Left lung (tissue), 4 donors: ENCODE measurements at regions not wholly inside any gene's neighbourhood (a gene's known extent, or its start where the extent isn't known, plus 50 kb on each side); places are given as distances from the start of the nearest gene placed in this dataset.

ENCODE experiments used
- ATAC-seq: fragments of 200-7000 bp; cut with Tn5 transposase; one replicate; pipeline ENCODE4 v1.9.1; 2020; ENCODE audit warnings: moderate library complexity
- DNase-seq, 4 donors: peaks; one replicate each; pipeline ENCODE4 v3.0.0-alpha.2; 2013 to 2020
- H3K27ac ChIP-seq, 2 donors: fragments of 200-600 bp; sonication (generic) in 1 of 2; one replicate each; pipeline versions ENCODE4 v1.5.0 to v1.8.0; 2020 to 2021
- H3K27me3 ChIP-seq, 2 donors: fragments of 200-600 bp; sonication (generic) in 1 of 2; one replicate each; pipeline versions ENCODE4 v1.5.0 to v1.8.0; 2020 to 2021
- H3K36me3 ChIP-seq, 2 donors: fragments of 200-600 bp; sonication (generic) in 1 of 2; one replicate each; pipeline versions ENCODE4 v1.5.0 to v1.8.0; 2020 to 2021
- H3K4me1 ChIP-seq, 2 donors: fragments of 200-600 bp; one replicate each; pipeline ENCODE4 v1.8.0; 2021
- H3K4me3 ChIP-seq, 2 donors: fragments of 200-600 bp; sonication (generic) in 1 of 2; one replicate each; pipeline versions ENCODE4 v1.5.0 to v1.8.0; 2020 to 2021; ENCODE audit warnings: mild to moderate bottlenecking in 1 of 2
- H3K9me3 ChIP-seq, 2 donors: fragments of 200-600 bp; sonication (generic) in 1 of 2; one replicate each; pipeline versions ENCODE4 v1.5.0 to v1.8.0; 2020 to 2021
- intact Hi-C, 2 donors: fragments of 100-400 bp; cut with DNase I; formaldehyde crosslinking; loops; one replicate each; pipeline versions ENCODE4 v1.11.2 to v1.14.2; 2022
- TF ChIP-seq, protein P1 (sequence below), 2 donors: fragments of 200-600 bp; sonication (generic) in 1 of 2; IDR thresholded peaks; one replicate each; pipeline versions ENCODE4 v1.5.0 to v1.8.0; 2021; ENCODE audit warnings: antibody characterized with exemption in 2 of 2
- donor health status: DM: no; HTN: yes; CAD: no.
- donor health status: DM: no; HTN: no; CAD: no.

DNA sequence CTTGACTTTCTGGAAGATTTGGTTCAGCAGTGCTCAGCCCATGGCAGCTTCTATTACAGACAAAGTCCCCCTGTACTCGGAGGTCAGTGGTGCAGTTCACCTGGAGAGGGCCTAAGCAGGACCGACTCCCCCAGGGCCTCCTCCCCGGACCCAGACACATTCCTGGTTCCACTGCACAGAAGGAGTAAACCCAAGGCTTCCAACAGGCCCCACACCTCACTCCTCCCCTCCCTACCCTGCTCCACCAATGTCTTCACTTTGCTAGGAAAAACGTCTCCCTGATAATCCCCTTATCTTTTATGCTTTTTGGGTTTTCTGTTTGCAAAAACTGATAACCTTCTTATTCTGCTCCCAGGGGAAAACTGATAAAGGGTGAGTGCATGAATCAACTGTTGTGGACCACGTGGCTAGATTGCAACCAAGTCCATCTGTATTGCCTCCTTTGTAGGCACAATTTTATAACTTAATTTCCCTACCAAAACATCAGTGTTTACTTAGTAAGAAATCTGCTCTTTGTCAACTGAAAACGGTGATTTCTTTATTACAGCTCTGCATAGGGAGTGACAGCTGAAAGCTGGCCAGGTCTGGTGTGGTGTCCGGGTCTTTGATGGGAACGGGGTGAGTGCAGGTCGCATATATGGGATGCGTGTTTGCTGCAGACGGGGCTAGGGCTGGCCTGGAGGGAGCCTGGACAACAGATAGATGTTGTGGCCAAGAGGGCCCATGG lies 202.5 kb downstream of the GLI2 start:
- intact Hi-C loops: no loop called here
- DNase-seq: no peak
- Histone ChIP-seq H3K27ac (peak overlapping the region in 1 of 2 donors; percentile 69), H3K4me1 (peaks cover 0 to 20% of the 10 kb centered on the region in 2 donors), H3K9me3 (no peaks in the 10 kb centered on the region), H3K4me3 (no peak overlapping the region), H3K27me3 (peaks cover 0 to 17% of the 10 kb centered on the region in 2 donors), H3K36me3 (no peaks in the 10 kb centered on the region)
- TF ChIP-seq, protein P1, sequence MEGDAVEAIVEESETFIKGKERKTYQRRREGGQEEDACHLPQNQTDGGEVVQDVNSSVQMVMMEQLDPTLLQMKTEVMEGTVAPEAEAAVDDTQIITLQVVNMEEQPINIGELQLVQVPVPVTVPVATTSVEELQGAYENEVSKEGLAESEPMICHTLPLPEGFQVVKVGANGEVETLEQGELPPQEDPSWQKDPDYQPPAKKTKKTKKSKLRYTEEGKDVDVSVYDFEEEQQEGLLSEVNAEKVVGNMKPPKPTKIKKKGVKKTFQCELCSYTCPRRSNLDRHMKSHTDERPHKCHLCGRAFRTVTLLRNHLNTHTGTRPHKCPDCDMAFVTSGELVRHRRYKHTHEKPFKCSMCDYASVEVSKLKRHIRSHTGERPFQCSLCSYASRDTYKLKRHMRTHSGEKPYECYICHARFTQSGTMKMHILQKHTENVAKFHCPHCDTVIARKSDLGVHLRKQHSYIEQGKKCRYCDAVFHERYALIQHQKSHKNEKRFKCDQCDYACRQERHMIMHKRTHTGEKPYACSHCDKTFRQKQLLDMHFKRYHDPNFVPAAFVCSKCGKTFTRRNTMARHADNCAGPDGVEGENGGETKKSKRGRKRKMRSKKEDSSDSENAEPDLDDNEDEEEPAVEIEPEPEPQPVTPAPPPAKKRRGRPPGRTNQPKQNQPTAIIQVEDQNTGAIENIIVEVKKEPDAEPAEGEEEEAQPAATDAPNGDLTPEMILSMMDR (IDR thresholded peaks at IDR 0.05): no peak
- no peak for ATAC-seq

DNA sequence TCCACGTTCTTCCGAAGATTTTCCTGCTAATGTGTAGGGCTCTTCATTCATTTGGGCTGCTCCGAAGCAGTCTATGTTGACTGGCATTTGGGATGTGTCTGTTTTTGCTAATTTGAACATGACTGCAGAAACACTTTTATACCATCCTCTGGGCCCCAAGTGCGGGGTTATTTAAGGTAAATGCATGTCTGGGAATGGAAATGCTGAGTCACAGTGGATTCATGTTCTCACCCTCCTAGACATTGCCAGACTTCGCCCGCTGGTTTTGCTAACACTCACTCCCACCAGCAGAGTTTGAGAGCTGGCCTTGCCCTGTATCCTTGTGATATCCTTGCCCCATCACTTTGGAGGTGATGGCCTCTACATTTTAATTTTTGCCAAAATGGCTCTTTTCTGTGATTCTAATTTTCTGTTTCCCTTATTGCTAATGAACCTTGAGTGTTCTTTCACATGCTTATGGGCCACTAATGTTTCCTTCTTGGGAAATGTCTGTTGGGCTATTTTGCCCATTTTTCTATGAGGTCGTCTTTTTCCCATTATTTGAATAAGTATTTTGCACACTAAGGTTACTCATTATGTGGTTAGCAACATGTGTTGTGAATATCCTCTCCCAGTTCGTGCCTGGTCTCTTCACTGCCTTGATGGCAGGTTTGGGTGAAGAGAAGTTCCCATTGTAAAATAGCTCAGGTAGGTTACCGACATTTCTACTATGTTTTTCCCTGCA lies 204.1 kb downstream of the GLI2 start:
- intact Hi-C loops: no loop called here
- ATAC-seq: no peak
- no peaks in the 10 kb centered on the region for H3K36me3 ChIP-seq
- H3K27ac ChIP-seq: no peak overlapping the region
- peaks cover 0 to 23% of the 10 kb centered on the region in 2 donors for H3K27me3 ChIP-seq
- H3K4me3 ChIP-seq: no peak overlapping the region
- no peaks in the 10 kb centered on the region for H3K9me3 ChIP-seq
- TF ChIP-seq, protein P1 (IDR thresholded peaks at IDR 0.05): no peak
- DNase-seq: no peak
- peaks cover 0 to 20% of the 10 kb centered on the region in 2 donors for H3K4me1 ChIP-seq

DNA sequence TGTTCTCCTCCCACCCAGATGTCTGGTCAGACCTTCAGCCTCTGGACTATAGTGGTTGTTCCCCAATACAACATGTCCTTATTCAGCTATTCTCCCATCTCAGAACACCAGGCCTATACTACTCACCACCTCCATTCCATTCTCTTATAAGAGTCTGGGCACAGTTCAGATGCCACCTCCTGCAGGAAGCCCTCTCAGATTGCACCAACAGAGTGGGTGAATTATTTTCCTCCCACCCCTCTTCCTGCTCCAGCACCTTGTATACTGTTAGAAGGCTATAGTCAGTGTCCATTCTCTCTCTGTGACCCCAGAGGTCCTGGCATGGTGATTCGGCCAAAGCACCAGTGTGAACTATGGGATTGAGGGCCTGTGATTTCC lies 204.6 kb downstream of the GLI2 start:
- Histone ChIP-seq H3K4me3 (no peak overlapping the region), H3K27me3 (peaks cover 0 to 19% of the 10 kb centered on the region in 2 donors), H3K4me1 (peaks cover 0 to 16% of the 10 kb centered on the region in 2 donors), H3K36me3 (no peaks in the 10 kb centered on the region), H3K27ac (no peak overlapping the region), H3K9me3 (no peaks in the 10 kb centered on the region)
- TF ChIP-seq, protein P1 (IDR thresholded peaks at IDR 0.05): no peak
- intact Hi-C loops: no loop called here
- ATAC-seq (no peak), DNase-seq (no peak)

DNA sequence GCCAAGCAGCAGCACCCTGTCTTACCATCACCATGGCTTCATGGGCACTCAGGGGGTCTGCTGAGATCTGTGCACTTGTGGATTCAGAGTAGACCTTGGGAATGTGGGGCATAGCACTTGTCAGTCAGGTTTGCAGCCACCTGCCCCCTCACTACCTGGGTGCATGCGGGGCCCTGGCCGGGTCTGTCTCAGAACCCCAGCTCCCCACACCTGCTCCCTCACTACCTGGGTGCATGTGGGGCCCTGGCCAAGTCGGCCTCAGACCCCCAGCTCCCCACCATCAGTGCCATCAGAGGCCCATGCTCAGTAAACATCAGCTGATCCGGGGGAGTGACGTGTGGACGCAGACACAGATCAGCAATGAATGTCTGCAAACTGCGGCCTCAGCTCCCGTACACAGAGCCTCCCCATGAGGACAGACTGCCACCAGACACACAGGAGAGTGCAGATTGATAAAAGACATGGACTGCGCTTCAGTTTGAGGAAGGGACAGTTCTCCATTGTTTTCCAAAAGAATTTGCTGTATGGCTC lies 205.1 kb downstream of the GLI2 start:
- ATAC-seq: no peak
- intact Hi-C loops: no loop called here
- TF ChIP-seq, protein P1 (IDR thresholded peaks at IDR 0.05): no peak
- peaks cover 0 to 15% of the 10 kb centered on the region in 2 donors for H3K27me3 ChIP-seq
- H3K4me1 ChIP-seq: peaks cover 0 to 11% of the 10 kb centered on the region in 2 donors
- H3K4me3 ChIP-seq: no peak overlapping the region
- no peaks in the 10 kb centered on the region for H3K9me3 ChIP-seq
- H3K36me3 ChIP-seq: no peaks in the 10 kb centered on the region
- no peak for DNase-seq
- no peak overlapping the region for H3K27ac ChIP-seq

DNA sequence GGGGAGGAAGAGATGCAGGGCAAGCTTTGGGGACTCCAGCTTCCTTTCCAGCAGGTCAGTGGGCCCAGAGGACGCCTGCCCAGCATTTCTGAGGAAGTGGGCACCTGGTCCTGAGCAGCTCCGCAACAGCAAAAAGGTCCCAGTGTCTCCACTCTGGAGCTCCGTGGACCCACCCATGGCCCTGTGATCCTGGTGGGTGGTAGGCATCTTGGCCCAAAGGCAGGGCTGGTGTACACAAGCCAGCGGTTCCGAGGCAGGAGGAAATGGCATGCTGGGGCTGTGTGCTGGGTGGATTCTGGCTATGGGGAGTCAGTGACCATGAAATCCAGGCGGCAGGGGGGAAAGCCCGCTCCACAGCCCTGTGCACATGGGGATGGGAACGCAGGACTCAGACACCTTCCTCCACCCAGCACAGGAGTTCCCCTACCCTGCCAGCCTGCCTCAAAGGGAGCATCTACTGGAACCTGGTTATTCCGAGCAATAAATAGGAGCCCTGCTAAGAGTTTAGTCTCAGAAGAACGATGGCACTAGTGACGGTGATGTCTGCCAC lies 206.0 kb downstream of the GLI2 start:
- peaks cover 0 to 7% of the 10 kb centered on the region in 2 donors for H3K4me1 ChIP-seq
- intact Hi-C loops: no loop called here
- H3K27ac ChIP-seq: no peak overlapping the region
- no peak overlapping the region for H3K4me3 ChIP-seq
- no peaks in the 10 kb centered on the region for H3K9me3 ChIP-seq
- peaks cover 0 to 9% of the 10 kb centered on the region in 2 donors for H3K27me3 ChIP-seq
- no peak for ATAC-seq
- peak in 1 of 4 donors; percentile 66 for DNase-seq
- TF ChIP-seq, protein P1 (IDR thresholded peaks at IDR 0.05): no peak
- no peaks in the 10 kb centered on the region for H3K36me3 ChIP-seq
